ENCODE measurements at regions not wholly inside any gene's neighbourhood (a gene's known extent, or its start where the extent isn't known, plus 50 kb on each side); places are given as distances from the start of the nearest gene placed in this dataset.

DNA sequence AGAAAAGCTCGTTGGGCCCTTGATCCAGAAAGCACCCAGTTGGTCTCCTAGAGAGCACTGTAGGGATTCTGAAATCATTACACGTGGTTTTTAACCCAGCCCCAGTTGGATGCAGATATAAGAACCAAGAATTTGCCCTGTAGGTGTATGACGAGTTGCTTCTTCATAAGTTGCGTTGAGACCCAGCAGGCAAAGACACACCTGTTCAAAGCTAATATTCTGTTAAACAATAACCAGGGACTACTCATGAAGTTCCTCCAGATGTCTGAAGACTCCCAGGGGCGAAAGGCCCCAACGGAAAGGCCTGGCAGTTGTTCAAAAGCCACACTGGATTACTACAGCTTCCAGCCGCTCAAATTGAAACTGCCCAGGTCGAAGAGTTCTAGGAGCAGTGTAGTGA lies 88.6 kb upstream of the HNRNPU start:
- TF ChIP-seq, protein P1, sequence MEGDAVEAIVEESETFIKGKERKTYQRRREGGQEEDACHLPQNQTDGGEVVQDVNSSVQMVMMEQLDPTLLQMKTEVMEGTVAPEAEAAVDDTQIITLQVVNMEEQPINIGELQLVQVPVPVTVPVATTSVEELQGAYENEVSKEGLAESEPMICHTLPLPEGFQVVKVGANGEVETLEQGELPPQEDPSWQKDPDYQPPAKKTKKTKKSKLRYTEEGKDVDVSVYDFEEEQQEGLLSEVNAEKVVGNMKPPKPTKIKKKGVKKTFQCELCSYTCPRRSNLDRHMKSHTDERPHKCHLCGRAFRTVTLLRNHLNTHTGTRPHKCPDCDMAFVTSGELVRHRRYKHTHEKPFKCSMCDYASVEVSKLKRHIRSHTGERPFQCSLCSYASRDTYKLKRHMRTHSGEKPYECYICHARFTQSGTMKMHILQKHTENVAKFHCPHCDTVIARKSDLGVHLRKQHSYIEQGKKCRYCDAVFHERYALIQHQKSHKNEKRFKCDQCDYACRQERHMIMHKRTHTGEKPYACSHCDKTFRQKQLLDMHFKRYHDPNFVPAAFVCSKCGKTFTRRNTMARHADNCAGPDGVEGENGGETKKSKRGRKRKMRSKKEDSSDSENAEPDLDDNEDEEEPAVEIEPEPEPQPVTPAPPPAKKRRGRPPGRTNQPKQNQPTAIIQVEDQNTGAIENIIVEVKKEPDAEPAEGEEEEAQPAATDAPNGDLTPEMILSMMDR (IDR thresholded peaks at IDR 0.05) = no peak
- no peak for TF ChIP-seq POLR2A (IDR thresholded peaks at IDR 0.05)
